OCI-LY7 (cell line): ENCODE measurements at regions not wholly inside any gene's neighbourhood (a gene's known extent, or its start where the extent isn't known, plus 50 kb on each side); places are given as distances from the start of the nearest gene placed in this dataset.

Source experiments
- EZH2phosphoT487 ChIP-seq: fragments of 200-600 bp; sonication (generic); IDR thresholded peaks from 2 replicates; pipeline ENCODE4 v1.6.1; 2018; ENCODE audit warnings: low read depth, borderline replicate concordance, mild to moderate bottlenecking, mixed run types, antibody characterized with exemption, low read length, moderate library complexity, mixed read lengths
- TF ChIP-seq, protein P1 (sequence below): fragments of 200-600 bp; sonication (generic); conservative IDR thresholded peaks from 2 replicates; pipeline ENCODE4 v1.5.1; 2014; ENCODE audit warnings: mild to moderate bottlenecking, antibody characterized with exemption, low read length, moderate library complexity, mixed read lengths

DNA sequence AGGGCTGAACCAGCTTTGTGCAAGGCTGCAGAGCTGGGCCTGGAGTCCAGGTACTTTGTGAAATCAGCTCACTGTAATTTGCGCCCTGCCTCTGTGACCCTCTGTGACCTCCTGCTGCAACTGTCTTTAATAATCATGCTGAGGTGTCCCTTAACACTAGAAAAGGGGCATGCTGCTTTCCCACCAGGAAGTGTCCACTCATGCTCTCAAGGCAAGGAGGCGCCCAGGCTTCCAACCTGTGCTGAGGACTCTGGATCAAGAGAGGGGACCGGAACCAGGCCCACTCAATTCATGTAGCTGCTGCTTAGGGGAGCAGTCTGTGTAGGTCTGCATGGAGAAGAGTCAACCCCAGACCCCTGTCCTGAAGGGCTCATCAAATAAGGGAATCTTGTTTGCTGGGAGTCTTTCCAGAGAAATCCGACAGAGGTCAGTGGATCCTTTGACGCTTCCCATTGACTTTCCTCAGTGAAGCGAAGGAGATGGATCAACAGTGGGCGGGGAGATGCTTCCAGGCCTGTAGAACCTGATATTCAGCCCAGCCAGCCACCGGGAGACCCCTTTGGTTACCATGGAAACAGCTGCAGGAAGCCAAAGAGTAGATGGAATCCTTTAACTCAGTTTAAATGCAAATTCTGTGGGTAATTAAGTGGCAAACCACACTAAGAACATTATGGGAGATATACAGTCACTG lies 945.9 kb downstream of the GRID1 start:
- TF ChIP-seq, protein P1, sequence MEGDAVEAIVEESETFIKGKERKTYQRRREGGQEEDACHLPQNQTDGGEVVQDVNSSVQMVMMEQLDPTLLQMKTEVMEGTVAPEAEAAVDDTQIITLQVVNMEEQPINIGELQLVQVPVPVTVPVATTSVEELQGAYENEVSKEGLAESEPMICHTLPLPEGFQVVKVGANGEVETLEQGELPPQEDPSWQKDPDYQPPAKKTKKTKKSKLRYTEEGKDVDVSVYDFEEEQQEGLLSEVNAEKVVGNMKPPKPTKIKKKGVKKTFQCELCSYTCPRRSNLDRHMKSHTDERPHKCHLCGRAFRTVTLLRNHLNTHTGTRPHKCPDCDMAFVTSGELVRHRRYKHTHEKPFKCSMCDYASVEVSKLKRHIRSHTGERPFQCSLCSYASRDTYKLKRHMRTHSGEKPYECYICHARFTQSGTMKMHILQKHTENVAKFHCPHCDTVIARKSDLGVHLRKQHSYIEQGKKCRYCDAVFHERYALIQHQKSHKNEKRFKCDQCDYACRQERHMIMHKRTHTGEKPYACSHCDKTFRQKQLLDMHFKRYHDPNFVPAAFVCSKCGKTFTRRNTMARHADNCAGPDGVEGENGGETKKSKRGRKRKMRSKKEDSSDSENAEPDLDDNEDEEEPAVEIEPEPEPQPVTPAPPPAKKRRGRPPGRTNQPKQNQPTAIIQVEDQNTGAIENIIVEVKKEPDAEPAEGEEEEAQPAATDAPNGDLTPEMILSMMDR: no peak
- no peak for TF ChIP-seq EZH2phosphoT487
